ENCODE measurements at regions not wholly inside any gene's neighbourhood (a gene's known extent, or its start where the extent isn't known, plus 50 kb on each side); places are given as distances from the start of the nearest gene placed in this dataset.

DNA sequence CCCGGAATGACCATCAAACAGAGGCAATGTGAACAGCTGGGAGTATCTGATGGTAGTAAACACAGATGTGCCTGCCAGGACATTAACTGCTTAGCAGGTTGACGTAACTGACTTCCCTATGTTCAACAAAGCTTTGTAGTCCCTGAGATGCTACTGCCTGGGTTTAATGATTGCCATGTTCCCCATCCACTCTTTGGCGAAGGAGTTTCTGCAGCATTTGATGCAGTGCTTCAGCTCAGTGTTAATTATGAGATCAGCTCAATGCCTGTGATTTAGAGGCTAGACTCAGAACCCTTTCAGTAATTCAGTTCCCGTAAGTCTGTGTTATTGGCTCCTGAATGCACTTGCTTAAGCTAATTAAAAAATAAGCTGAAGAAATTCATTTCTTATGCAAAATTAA, 547.3 kb upstream of the ZNF608 start:
- no peak for TF ChIP-seq EP300 (IDR thresholded peaks at IDR 0.05)
- TF ChIP-seq, protein P1, sequence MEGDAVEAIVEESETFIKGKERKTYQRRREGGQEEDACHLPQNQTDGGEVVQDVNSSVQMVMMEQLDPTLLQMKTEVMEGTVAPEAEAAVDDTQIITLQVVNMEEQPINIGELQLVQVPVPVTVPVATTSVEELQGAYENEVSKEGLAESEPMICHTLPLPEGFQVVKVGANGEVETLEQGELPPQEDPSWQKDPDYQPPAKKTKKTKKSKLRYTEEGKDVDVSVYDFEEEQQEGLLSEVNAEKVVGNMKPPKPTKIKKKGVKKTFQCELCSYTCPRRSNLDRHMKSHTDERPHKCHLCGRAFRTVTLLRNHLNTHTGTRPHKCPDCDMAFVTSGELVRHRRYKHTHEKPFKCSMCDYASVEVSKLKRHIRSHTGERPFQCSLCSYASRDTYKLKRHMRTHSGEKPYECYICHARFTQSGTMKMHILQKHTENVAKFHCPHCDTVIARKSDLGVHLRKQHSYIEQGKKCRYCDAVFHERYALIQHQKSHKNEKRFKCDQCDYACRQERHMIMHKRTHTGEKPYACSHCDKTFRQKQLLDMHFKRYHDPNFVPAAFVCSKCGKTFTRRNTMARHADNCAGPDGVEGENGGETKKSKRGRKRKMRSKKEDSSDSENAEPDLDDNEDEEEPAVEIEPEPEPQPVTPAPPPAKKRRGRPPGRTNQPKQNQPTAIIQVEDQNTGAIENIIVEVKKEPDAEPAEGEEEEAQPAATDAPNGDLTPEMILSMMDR (IDR thresholded peaks at IDR 0.05): no peak
- no peak for TF ChIP-seq POLR2A (IDR thresholded peaks at IDR 0.05; ENCODE audit: low read depth)
- no peak for TF ChIP-seq POLR2AphosphoS5 (IDR thresholded peaks at IDR 0.05)

DNA sequence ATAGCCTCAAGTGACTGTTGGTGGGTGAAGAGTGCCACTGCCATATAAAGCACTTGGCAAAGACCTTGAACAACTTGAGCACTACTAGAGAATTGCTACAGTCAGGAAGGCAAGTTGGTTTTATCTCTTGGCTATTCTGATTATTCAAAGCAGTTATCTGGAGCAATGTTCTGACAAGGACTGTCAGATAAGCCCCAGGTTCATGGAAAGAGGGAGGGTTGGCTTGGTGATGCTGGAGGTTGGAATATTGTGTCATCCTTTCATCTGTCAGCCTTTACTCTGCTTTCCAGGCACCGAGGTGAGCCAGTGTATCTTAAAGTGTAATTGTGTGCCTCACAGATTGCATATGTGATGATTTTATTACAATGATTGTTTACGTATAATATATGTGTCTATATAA, 548.4 kb upstream of the ZNF608 start:
- 79% methylated on average over 2 of the region's 2 CpGs for WGBS
- Histone ChIP-seq H3K27me3 (no peaks in the 10 kb centered on the region), H3K4me1 (peaks cover 0 to 23% (median 3%) of the 10 kb centered on the region in 4 donors), H3K36me3 (no peaks in the 10 kb centered on the region), H3K4me3 (no peak overlapping the region), H3K27ac (replicated peaks in 1 of 4) (no peak overlapping the region), H3K9me3 (no peaks in the 10 kb centered on the region)
- DNase-seq (ENCODE audit: extremely low spot score): no peak
- TF ChIP-seq EP300 (IDR thresholded peaks at IDR 0.05) (no peak), POLR2AphosphoS5 (IDR thresholded peaks at IDR 0.05) (no peak), POLR2A (IDR thresholded peaks at IDR 0.05; ENCODE audit: low read depth) (no peak)
- TF ChIP-seq, protein P1 (IDR thresholded peaks at IDR 0.05): no peak
- intact Hi-C loops (cut with DNase I): no loop called here

More for the DNA sequence above, 547.3 kb upstream of the ZNF608 start:
- Histone ChIP-seq H3K27me3 (no peaks in the 10 kb centered on the region), H3K36me3 (no peaks in the 10 kb centered on the region), H3K9me3 (no peaks in the 10 kb centered on the region), H3K27ac (replicated peaks in 1 of 4) (no peak overlapping the region), H3K4me1 (peaks cover 0 to 23% (median 3%) of the 10 kb centered on the region in 4 donors), H3K4me3 (no peak overlapping the region)
- intact Hi-C loops (cut with DNase I): no loop called here
- WGBS: 80% methylated on average over 4 of the region's 4 CpGs
- no peak for DNase-seq (ENCODE audit: extremely low spot score)

DNA sequence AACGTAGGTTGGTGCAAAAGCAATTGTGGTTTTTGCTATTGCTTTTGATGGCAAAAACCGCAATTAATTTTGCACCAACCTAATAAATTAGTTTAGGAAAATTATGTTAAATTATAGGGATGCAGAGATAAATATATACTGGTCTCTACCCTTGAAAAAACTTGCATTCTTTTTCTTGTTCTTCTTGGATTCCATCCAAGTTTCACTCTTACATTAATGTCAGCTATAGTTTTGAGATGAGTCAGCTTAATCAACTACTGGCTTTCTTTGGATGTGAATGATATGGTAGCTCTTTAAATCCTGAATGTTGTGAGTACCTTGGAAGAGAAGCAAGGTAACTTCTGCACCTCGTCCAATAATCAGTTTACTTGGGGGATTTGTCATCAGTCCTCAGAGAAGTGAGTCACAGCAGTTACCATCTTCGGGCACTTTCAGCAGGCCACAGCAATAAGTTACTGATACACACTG, 549.0 kb upstream of the ZNF608 start:
- H3K27me3 ChIP-seq: no peaks in the 10 kb centered on the region
- peaks cover 0 to 23% (median 3%) of the 10 kb centered on the region in 4 donors for H3K4me1 ChIP-seq
- no peak overlapping the region for H3K27ac ChIP-seq (replicated peaks in 1 of 4)
- TF ChIP-seq POLR2A (IDR thresholded peaks at IDR 0.05; ENCODE audit: low read depth): no peak
- TF ChIP-seq EP300 (IDR thresholded peaks at IDR 0.05): no peak
- TF ChIP-seq, protein P1 (IDR thresholded peaks at IDR 0.05): no peak
- no peak for TF ChIP-seq POLR2AphosphoS5 (IDR thresholded peaks at IDR 0.05)
- no peaks in the 10 kb centered on the region for H3K36me3 ChIP-seq
- 75% methylated on average over 4 of the region's 4 CpGs for WGBS
- H3K4me3 ChIP-seq: no peak overlapping the region
- H3K9me3 ChIP-seq: no peaks in the 10 kb centered on the region
- no peak for DNase-seq (ENCODE audit: extremely low spot score)
- intact Hi-C loops (cut with DNase I): no loop called here

DNA sequence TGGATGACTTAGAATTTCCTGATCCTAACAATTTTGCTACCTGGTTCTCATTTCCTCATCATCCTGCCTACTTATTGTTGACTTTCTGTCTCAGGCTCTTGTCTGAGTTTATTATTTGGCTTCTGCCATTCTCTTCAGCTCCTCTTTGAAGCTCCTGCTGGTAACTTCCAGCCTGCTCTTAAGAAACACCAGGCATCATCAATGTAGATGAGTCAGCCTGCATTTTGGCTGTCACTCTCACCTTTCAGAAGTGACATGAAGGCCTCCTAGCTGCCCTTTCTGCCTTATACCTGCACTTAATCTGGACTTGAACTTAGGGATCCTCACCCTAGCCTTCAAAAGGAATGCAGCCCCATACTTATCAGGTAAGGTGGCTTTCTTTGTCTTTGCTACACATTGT, 551.8 kb upstream of the ZNF608 start:
- no peaks in the 10 kb centered on the region for H3K27me3 ChIP-seq
- no peak overlapping the region for H3K4me3 ChIP-seq
- TF ChIP-seq POLR2AphosphoS5 (IDR thresholded peaks at IDR 0.05) (no peak), EP300 (IDR thresholded peaks at IDR 0.05) (no peak), POLR2A (IDR thresholded peaks at IDR 0.05; ENCODE audit: low read depth) (no peak)
- TF ChIP-seq, protein P1 (IDR thresholded peaks at IDR 0.05): no peak
- H3K36me3 ChIP-seq: no peaks in the 10 kb centered on the region
- H3K9me3 ChIP-seq: no peaks in the 10 kb centered on the region
- intact Hi-C loops (cut with DNase I): no loop called here
- H3K4me1 ChIP-seq: peaks cover 0 to 10% (median 2%) of the 10 kb centered on the region in 4 donors
- H3K27ac ChIP-seq (replicated peaks in 1 of 4): no peak overlapping the region
- DNase-seq (ENCODE audit: extremely low spot score): no peak

DNA sequence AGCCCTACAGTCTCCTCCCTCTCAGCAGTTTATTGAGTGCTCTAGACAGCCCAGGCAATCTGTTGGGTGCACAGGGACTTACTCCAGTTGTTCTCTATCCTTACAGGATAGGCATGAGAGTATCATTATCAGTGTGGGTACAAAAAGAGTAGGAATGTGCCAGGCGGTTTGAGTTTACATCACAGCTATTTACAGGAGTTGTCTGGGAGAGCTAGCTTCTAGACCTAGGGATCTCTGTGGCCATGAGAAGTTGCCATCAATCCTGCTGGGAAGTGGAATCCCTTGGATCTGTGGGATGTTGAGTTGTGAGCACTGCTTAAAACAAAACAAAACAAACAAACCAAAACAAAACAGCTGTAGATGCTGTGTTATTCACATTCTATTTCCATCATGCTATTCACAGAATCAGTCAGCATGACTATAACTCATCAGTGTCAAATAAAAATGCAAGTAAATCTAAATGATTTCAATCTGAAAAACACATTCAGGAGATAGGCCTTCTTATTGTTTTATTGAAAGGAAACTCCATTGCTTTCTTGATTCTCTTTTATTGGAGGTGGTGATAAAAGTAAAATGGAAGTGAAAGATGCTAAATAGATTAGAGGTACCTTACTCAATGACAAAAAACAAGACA, 552.4 kb upstream of the ZNF608 start:
- WGBS: 64% methylated on average over 1 of the region's 1 CpG

More for the DNA sequence above, 552.4 kb upstream of the ZNF608 start:
- H3K4me3 ChIP-seq: no peak overlapping the region
- no peak overlapping the region for H3K27ac ChIP-seq (replicated peaks in 1 of 4)
- no peaks in the 10 kb centered on the region for H3K27me3 ChIP-seq
- no peak for DNase-seq (ENCODE audit: extremely low spot score)
- peaks cover 0 to 5% (median under 1%) of the 10 kb centered on the region in 4 donors for H3K4me1 ChIP-seq
- no peaks in the 10 kb centered on the region for H3K36me3 ChIP-seq
- H3K9me3 ChIP-seq: no peaks in the 10 kb centered on the region
- intact Hi-C loops (cut with DNase I): no loop called here
- TF ChIP-seq POLR2AphosphoS5 (IDR thresholded peaks at IDR 0.05) (no peak), EP300 (IDR thresholded peaks at IDR 0.05) (no peak), POLR2A (IDR thresholded peaks at IDR 0.05; ENCODE audit: low read depth) (no peak)
- TF ChIP-seq, protein P1 (IDR thresholded peaks at IDR 0.05): no peak

Data from esophagus muscularis mucosa (tissue), 4 donors.